ENCODE measurements at regions not wholly inside any gene's neighbourhood (a gene's known extent, or its start where the extent isn't known, plus 50 kb on each side); places are given as distances from the start of the nearest gene placed in this dataset.

DNA sequence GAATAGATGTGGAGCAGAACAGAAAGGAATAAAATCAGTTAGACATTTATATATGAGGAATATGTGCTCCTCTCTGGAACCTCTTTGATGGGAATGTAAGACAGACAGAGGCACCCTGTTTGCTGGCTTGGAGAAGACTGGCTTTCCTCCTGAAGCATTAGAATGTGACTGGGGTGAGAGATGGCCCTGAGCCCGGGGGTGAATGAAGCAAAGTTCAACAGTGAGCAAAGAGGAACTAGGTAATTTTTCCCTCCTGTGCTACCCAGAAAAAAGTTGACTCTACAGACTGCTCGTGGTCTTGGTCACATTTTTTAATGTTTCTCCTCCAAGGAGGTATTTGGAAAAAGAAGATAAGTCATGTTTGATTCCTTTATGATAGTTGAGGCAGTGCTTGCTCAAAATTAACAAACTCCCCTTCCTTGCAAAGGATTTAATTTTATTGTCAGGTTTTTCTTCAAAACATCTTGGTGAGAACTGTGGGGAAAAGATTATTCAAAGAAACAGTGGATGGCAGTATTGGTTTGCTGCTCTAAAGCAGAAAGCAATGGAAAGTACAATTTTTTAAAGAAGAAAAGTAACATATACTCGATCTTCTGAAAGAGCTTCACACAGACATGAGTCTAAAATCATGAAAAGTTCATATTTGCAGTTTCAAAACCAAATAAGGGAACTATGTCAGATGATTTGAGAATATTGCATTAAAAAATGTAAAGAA, 370.4 kb upstream of the CDIN1 start:
- peaks cover 2% of the 10 kb centered on the region for H3K9me3 Mint-ChIP-seq
- no peaks in the 10 kb centered on the region for H3K36me3 Mint-ChIP-seq (ENCODE audit: low read depth)
- H3K27me3 Mint-ChIP-seq: no peaks in the 10 kb centered on the region
- H3K27ac Mint-ChIP-seq: no peak overlapping the region
- H3K4me1 Mint-ChIP-seq (ENCODE audit: low read depth): no peaks in the 10 kb centered on the region
- no peak overlapping the region for H3K4me3 Mint-ChIP-seq
- DNase-seq: no peak

DNA sequence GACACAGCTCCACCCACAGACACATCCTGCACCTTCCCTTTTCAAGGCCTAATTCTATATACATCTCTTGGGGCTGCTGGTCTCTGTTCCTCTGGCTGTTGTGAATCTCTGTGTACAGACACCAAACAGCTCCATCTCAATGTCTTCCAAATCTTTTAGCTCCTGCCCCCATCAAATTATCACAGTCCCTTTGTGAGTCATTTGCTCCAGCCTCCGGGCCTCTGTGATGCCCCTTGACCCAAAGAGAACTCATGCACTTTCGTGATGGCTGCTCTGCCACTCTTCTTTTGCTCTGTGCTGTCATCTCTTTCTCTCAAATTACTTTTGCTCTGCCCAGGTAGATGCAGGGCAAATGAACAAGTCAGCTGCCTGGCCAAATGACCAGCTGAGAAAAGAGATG, 369.0 kb upstream of the CDIN1 start:
- DNase-seq: no peak
- no peak overlapping the region for H3K4me3 Mint-ChIP-seq
- H3K9me3 Mint-ChIP-seq: peaks cover 2% of the 10 kb centered on the region
- no peaks in the 10 kb centered on the region for H3K27me3 Mint-ChIP-seq
- H3K4me1 Mint-ChIP-seq (ENCODE audit: low read depth): no peaks in the 10 kb centered on the region
- no peak overlapping the region for H3K27ac Mint-ChIP-seq
- H3K36me3 Mint-ChIP-seq (ENCODE audit: low read depth): no peaks in the 10 kb centered on the region

DNA sequence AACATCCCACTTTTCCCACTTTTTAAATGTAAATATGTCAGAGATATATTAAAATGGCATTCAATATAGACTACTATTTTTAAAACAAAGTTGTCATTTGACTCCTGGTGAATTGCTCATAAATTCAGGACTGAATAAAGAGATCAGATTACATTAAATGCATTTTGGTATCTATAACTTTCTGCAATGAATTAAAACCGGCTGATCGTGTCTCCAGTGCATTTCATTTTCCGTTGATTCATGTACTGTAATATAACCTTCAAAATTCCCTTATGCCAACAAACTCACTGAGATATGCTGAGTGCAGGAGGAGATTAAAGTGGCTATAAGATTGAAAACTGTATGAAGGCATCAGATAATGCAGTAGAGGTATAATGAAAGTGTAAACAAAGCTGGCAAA, 361.1 kb upstream of the CDIN1 start:
- no peaks in the 10 kb centered on the region for H3K4me1 Mint-ChIP-seq (ENCODE audit: low read depth)
- H3K9me3 Mint-ChIP-seq: peaks cover 2% of the 10 kb centered on the region
- no peak for DNase-seq
- H3K4me3 Mint-ChIP-seq: no peak overlapping the region
- no peaks in the 10 kb centered on the region for H3K27me3 Mint-ChIP-seq
- no peaks in the 10 kb centered on the region for H3K36me3 Mint-ChIP-seq (ENCODE audit: low read depth)
- no peak overlapping the region for H3K27ac Mint-ChIP-seq

DNA sequence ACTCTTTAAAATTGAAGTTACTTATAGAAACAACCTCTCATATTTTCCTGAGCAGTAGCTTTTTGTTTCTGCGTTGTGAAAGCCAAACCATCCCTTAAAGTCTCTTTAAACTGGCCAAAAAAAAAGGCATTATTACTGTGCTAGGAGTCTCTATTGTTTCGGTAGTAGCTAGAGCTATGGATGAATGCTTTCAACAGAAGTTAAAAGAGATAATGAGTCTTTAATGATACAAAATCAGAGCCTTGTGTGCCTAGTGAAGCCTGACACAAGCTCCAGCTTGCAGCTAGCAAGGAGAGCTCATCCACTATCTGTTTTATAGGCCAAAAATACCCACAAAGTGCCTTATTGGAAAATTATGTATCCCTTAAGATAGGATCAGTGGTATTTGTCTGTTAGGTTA, 360.4 kb upstream of the CDIN1 start:
- Mint-ChIP-seq H3K27me3 (no peaks in the 10 kb centered on the region), H3K4me3 (no peak overlapping the region), H3K27ac (no peak overlapping the region), H3K9me3 (no peaks in the 10 kb centered on the region), H3K36me3 (ENCODE audit: low read depth) (no peaks in the 10 kb centered on the region), H3K4me1 (ENCODE audit: low read depth) (no peaks in the 10 kb centered on the region)
- DNase-seq: no peak

DNA sequence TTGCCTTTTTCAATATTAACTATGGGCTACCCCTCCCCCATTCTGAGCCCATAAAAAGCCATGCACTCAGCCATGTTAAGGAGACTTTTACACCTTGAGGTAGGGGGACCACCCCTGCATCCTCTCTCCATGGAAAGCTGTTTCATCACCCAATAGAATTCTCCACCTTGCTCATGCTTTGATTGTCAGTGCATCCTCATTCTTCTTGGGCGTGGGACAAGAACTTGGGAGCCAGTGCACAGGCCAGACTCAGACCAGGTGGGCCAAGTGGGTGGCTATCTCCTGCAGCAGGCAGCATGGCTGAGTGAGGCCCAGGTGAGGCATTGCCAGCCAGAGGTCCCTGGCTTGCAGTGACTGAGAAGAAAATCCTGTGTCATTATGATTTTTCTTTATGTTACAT, 357.4 kb upstream of the CDIN1 start:
- no peak overlapping the region for H3K27ac Mint-ChIP-seq
- no peak overlapping the region for H3K4me3 Mint-ChIP-seq
- H3K4me1 Mint-ChIP-seq (ENCODE audit: low read depth): no peaks in the 10 kb centered on the region
- no peak for DNase-seq
- no peaks in the 10 kb centered on the region for H3K36me3 Mint-ChIP-seq (ENCODE audit: low read depth)
- no peaks in the 10 kb centered on the region for H3K27me3 Mint-ChIP-seq
- no peaks in the 10 kb centered on the region for H3K9me3 Mint-ChIP-seq

DNA sequence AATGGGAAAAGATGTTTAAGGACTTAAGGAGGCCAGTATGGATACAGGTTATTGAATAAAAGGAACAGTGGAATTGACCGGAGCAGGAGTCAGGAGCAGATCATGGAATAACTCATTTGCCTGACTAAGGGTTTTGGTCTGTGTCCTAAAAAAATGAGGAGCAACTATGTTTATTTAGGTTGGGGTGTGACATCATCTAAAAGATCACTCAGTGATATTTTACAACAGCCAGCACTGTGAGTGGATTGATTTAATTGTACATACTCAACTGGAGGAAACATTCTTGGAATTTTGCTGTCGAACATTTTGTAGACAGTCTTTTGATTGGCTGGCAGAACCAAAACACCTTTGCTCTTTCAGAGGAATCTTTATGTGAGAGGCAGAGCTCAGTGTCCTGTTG, 348.6 kb upstream of the CDIN1 start:
- Mint-ChIP-seq H3K27me3 (no peaks in the 10 kb centered on the region), H3K9me3 (peaks cover 7% of the 10 kb centered on the region), H3K4me1 (ENCODE audit: low read depth) (no peaks in the 10 kb centered on the region), H3K27ac (no peak overlapping the region), H3K36me3 (ENCODE audit: low read depth) (no peaks in the 10 kb centered on the region), H3K4me3 (no peak overlapping the region)
- DNase-seq: no peak

DNA sequence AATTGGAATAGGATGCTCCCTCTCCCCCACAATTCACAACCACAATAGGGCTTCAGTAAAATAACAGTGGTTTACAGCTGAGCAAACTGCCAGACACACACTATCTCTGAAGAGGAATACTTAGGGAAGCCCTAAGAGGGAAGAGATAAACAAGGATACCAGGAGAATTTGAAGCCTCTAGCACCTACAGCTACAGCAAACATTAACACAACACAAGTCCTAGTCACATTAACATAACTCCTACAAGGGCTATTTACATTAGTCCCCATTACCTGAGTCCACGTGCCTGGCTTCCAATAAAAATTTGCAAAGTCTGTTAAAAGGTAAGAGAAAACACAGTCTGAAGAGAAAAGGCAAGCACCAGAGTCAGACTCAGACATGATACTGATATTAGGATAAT, 346.9 kb upstream of the CDIN1 start:
- Mint-ChIP-seq H3K27me3 (no peaks in the 10 kb centered on the region), H3K27ac (no peak overlapping the region), H3K9me3 (peaks cover 7% of the 10 kb centered on the region), H3K4me1 (ENCODE audit: low read depth) (no peaks in the 10 kb centered on the region), H3K4me3 (no peak overlapping the region), H3K36me3 (ENCODE audit: low read depth) (no peaks in the 10 kb centered on the region)
- DNase-seq: no peak

DNA sequence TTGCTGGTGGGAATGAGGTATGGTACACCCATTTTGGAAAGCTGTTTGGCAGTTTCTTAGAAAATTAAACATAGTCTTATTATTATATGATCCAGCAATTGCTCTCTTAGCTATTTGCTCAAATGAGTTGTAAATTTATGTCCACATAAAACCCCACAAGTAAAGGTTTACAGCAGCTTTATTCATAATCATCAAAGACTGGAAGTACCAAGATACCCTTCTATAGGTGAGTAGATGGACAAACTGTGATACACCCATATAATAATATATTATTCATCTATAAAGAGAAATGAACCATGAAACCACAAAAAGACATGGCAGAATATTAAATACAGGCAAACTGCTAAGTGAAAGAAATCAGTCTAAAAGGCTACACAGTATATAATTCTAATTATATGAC, 344.7 kb upstream of the CDIN1 start:
- H3K9me3 Mint-ChIP-seq: peaks cover 7% of the 10 kb centered on the region
- H3K27me3 Mint-ChIP-seq: no peaks in the 10 kb centered on the region
- H3K4me1 Mint-ChIP-seq (ENCODE audit: low read depth): no peaks in the 10 kb centered on the region
- no peak overlapping the region for H3K4me3 Mint-ChIP-seq
- H3K36me3 Mint-ChIP-seq (ENCODE audit: low read depth): no peaks in the 10 kb centered on the region
- no peak overlapping the region for H3K27ac Mint-ChIP-seq
- DNase-seq: no peak

DNA sequence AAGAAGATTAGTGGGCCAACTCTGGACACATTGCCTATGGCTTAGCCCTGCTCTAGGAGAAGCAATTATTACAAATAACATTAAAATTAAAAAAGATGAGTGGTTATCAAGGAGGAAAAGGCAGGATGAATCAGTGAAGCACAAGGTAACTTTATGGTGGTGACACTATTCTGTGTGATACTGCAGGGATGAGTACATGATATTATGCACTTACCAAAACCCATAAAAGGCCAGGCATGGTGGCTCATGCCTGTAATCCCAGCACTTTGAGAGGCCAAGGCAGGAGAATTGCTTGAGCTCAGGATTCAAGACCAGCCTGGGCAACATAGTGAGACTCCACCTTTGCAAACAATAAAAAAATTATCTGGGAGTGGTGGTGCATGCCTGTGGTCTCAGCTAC, 344.3 kb upstream of the CDIN1 start:
- no peak for DNase-seq
- Mint-ChIP-seq H3K4me1 (ENCODE audit: low read depth) (no peaks in the 10 kb centered on the region), H3K27me3 (no peaks in the 10 kb centered on the region), H3K36me3 (ENCODE audit: low read depth) (no peaks in the 10 kb centered on the region), H3K27ac (no peak overlapping the region), H3K9me3 (peaks cover 7% of the 10 kb centered on the region), H3K4me3 (no peak overlapping the region)

DNA sequence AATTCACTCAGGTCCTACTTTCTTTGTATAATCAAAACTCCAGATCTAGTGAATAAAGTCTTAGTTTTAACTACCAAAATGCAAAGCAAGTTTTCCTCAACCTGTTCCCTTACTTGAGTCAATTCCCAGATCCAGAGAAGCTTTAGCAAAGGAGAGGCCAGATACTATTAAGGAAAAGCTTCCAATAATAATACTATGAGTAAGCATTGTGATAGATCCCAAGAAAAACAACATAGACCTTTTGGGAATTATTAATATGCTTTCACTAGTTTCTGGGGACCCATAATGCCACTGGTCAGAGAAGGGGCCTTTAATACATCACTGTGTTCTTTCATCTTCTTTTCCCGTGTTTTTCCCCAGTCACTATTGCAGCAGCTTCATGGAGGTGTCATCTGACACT, 339.9 kb upstream of the CDIN1 start:
- no peaks in the 10 kb centered on the region for H3K27me3 Mint-ChIP-seq
- H3K27ac Mint-ChIP-seq: no peak overlapping the region
- H3K4me1 Mint-ChIP-seq (ENCODE audit: low read depth): no peaks in the 10 kb centered on the region
- peaks cover 5% of the 10 kb centered on the region for H3K9me3 Mint-ChIP-seq
- no peak overlapping the region for H3K4me3 Mint-ChIP-seq
- no peak for DNase-seq
- no peaks in the 10 kb centered on the region for H3K36me3 Mint-ChIP-seq (ENCODE audit: low read depth)

DNA sequence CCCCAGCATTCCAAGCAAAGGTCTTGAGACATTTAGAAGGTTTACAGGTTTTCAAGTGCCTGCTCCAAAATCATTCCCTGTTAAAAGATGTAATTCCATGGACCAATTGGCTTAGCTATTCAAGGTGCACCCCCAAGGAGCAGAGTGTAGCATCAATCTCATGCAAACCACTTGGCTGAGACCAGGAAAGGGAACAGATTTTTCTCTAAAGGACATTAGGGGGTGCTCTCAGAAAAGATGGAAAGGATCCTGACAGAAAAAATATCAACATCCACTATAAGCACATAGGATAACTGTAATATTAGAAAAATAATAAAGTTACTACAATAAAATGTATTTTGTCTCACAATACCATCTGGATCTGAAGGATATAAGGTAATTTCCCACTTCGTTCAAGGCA, 328.0 kb upstream of the CDIN1 start:
- no peaks in the 10 kb centered on the region for H3K9me3 Mint-ChIP-seq
- no peak overlapping the region for H3K4me3 Mint-ChIP-seq
- no peaks in the 10 kb centered on the region for H3K36me3 Mint-ChIP-seq (ENCODE audit: low read depth)
- no peaks in the 10 kb centered on the region for H3K27me3 Mint-ChIP-seq
- H3K27ac Mint-ChIP-seq: no peak overlapping the region
- H3K4me1 Mint-ChIP-seq (ENCODE audit: low read depth): no peaks in the 10 kb centered on the region
- DNase-seq: no peak

DNA sequence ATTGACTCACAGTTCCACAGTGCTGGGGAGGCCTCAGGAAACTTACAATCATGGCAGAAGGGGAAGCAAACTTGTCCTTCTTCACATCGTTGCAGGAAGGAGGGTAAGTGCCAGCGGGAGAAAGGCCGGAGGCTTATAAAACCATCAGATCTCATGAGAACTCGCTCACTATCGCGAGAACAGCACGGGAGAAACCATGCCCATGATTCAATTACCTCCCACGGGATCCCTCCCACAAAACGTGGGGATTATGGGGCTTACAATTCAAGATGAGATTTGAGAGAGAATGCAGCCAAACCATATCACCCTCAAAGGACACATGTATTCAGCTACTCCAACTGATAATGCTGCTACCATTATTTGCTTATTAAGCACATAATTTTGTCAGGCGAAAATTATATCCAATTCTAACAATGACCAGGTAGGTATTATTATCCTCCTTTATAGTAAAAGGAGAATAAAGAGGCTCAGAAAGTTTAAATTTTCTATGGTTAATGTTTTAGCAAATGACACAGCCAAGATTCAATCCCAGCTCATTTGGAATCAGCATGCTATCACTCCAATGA, 327.2 kb upstream of the CDIN1 start:
- no peaks in the 10 kb centered on the region for H3K36me3 Mint-ChIP-seq (ENCODE audit: low read depth)
- no peak overlapping the region for H3K4me3 Mint-ChIP-seq
- no peaks in the 10 kb centered on the region for H3K9me3 Mint-ChIP-seq
- no peaks in the 10 kb centered on the region for H3K4me1 Mint-ChIP-seq (ENCODE audit: low read depth)
- H3K27me3 Mint-ChIP-seq: no peaks in the 10 kb centered on the region
- no peak overlapping the region for H3K27ac Mint-ChIP-seq
- DNase-seq: no peak

DNA sequence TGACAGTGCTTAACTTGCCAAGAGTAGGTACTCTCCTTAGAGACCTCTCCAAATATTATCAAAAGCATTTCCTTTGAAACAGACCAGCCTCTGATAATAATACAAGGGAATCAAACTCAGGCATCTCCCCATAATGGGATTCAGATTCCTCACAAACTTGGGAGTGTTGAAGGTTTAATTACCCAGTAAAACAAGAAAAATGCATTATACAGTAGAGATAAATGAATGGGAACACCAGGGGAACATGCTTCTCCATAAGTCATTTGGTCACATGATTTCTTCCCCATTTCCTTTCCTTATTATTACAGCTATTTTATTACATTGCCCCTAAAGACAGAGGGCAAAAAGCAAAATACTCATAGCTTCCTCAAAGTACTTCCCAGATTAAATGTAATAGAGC, 325.0 kb upstream of the CDIN1 start:
- Mint-ChIP-seq H3K4me1 (ENCODE audit: low read depth) (no peaks in the 10 kb centered on the region), H3K9me3 (no peaks in the 10 kb centered on the region), H3K36me3 (ENCODE audit: low read depth) (no peaks in the 10 kb centered on the region), H3K4me3 (no peak overlapping the region), H3K27me3 (no peaks in the 10 kb centered on the region), H3K27ac (no peak overlapping the region)
- no peak for DNase-seq

DNA sequence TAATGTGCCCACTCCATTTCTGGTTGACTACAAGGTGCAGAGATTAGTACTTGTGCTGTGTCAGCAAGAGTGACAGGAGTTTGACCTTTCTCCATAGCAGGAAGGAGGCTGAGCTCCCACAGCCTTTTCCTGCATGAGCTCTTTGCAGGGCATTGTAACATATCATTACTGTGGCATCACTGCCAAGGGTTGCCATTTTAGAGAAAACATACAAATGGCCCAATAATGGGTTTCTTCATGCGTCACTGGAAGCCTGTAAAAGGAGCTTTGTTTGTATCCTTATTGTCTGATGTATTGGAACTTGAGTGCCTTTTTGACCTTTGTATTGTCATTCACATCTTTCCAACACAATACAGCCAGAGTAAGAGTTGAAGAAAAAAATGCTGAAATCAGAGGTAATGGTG, 323.0 kb upstream of the CDIN1 start:
- DNase-seq: no peak
- no peaks in the 10 kb centered on the region for H3K9me3 Mint-ChIP-seq
- no peaks in the 10 kb centered on the region for H3K27me3 Mint-ChIP-seq
- no peak overlapping the region for H3K27ac Mint-ChIP-seq
- H3K4me3 Mint-ChIP-seq: no peak overlapping the region
- no peaks in the 10 kb centered on the region for H3K36me3 Mint-ChIP-seq (ENCODE audit: low read depth)
- no peaks in the 10 kb centered on the region for H3K4me1 Mint-ChIP-seq (ENCODE audit: low read depth)

DNA sequence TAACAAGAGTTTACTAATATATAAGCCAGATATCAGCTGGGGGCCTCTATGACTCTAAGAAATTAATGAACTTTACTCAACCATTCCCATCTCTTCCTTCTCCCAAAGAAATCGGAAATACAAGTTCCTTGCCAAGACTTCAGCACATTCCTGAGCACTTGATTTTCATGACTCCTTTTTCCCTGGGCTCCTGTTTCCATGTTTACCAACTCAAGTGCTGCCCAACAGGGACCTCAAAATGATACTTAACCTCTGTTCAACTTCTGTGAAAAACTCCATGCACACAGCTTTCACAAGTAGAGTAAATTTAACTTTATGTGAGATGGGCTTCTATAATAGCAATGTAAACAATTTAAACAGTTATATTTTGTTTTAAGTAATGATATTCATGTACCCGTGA, 315.8 kb upstream of the CDIN1 start:
- Mint-ChIP-seq H3K4me3 (no peak overlapping the region), H3K4me1 (ENCODE audit: low read depth) (no peaks in the 10 kb centered on the region), H3K36me3 (ENCODE audit: low read depth) (no peaks in the 10 kb centered on the region), H3K27me3 (no peaks in the 10 kb centered on the region), H3K27ac (no peak overlapping the region), H3K9me3 (no peaks in the 10 kb centered on the region)
- DNase-seq: no peak

DNA sequence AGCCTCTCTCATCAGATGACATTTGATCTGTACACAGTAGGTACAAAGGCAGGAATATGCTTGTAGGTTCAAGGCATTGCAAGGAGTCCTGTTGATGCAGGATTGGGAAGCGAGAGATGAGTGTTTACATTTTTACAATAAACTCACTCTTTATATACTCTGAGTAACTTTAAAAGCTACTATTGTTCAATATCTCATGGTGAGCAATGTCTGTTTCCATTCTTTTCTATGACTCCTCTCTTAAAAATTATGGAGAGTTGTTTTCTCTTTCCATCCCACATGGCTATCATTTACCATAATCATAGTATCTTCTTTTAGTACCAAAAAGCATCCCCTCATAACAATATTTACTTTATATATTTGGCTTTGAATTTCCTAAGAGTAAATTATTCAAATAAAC, 314.0 kb upstream of the CDIN1 start:
- Mint-ChIP-seq H3K36me3 (ENCODE audit: low read depth) (no peaks in the 10 kb centered on the region), H3K4me1 (ENCODE audit: low read depth) (no peaks in the 10 kb centered on the region), H3K27me3 (no peaks in the 10 kb centered on the region), H3K4me3 (no peak overlapping the region), H3K27ac (no peak overlapping the region), H3K9me3 (no peaks in the 10 kb centered on the region)
- DNase-seq: no peak

Measured in activated T-cell treated with anti-CD3 and anti-CD28 coated beads, Interleukin-2, amount 50 U/mL, for 24 hours (primary cell).